Right lobe of liver (tissue), 6 donors: ENCODE measurements at regions not wholly inside any gene's neighbourhood (a gene's known extent, or its start where the extent isn't known, plus 50 kb on each side); places are given as distances from the start of the nearest gene placed in this dataset.

Source experiments
- ATAC-seq, 4 donors: fragments of 200-7000 bp; cut with Tn5 transposase; one replicate each; pipeline ENCODE4 v1.9.1; 2020; ENCODE audit warnings: mild to moderate bottlenecking in 4 of 4, moderate library complexity in 4 of 4
- DNase-seq, 3 donors: peaks; one replicate each; pipeline ENCODE4 v3.0.0-alpha.2; 2020
- H3K27ac ChIP-seq, 3 donors: fragments of 200-600 bp; one replicate each; pipeline ENCODE4 v1.8.0; 2022
- H3K27me3 ChIP-seq, 2 donors: fragments of 200-600 bp; one replicate each; pipeline ENCODE4 v1.8.0; 2022
- H3K36me3 ChIP-seq, 4 donors: fragments of 200-600 bp; sonication (generic) in 1 of 4; one replicate each; pipeline versions ENCODE4 v1.5.1 to v1.8.0; 2017 to 2022; ENCODE audit warnings: control low read depth in 1 of 4
- H3K4me1 ChIP-seq, 4 donors: fragments of 200-600 bp; sonication (generic) in 1 of 4; one replicate each; pipeline versions ENCODE4 v1.5.1 to v1.8.0; 2017 to 2022; ENCODE audit warnings: control low read depth in 1 of 4
- H3K4me3 ChIP-seq, 3 donors: fragments of 200-600 bp; one replicate each; pipeline ENCODE4 v1.8.0; 2022
- H3K9me3 ChIP-seq, 4 donors: fragments of 200-600 bp; sonication (generic) in 1 of 4; one replicate each; pipeline versions ENCODE4 v1.5.1 to v1.8.0; 2017 to 2022; ENCODE audit warnings: control low read depth in 1 of 4
- POLR2A ChIP-seq: fragments of 450-650 bp; IDR thresholded peaks from one replicate; pipeline ENCODE4 v1.6.1; 2017; ENCODE audit warnings: antibody characterized with exemption, mild to moderate bottlenecking
- WGBS: methylation state at CpG from one replicate; pipeline ENCODE4 v1.1.6; 2018; ENCODE audit warnings: low coverage, low lambda C conversion rate; ENCODE audit not compliant: insufficient coverage; ENCODE audit errors: missing lambda C conversion rate; 5-methylcytosine and 5-hydroxymethylcytosine counted together
- intact Hi-C, 2 donors: fragments of 100-400 bp; cut with DNase I; formaldehyde crosslinking; loops; one replicate each; pipeline versions ENCODE4 v1.11.2 to v1.14.1; 2022
- TF ChIP-seq, protein P1 (sequence below), 4 donors: fragments of 200-600 bp in 3 of 4; fragments of 450-650 bp in 1 of 4; IDR thresholded peaks; one replicate each; pipeline versions ENCODE4 v1.5.1 to v1.8.0; 2016 to 2022; ENCODE audit warnings: antibody characterized with exemption in 4 of 4, mild to moderate bottlenecking in 2 of 4
- donor health status: DM: no; HTN: yes; CAD: no.
- donor health status: DM: no; HTN: no; CAD: no.
- donor health status: DM: no; HTN: no; CAD: no.
- donor health status: DM: no; HTN: yes; CAD: no.
- donor health status: DM: no; HTN: yes; CAD: no.

DNA sequence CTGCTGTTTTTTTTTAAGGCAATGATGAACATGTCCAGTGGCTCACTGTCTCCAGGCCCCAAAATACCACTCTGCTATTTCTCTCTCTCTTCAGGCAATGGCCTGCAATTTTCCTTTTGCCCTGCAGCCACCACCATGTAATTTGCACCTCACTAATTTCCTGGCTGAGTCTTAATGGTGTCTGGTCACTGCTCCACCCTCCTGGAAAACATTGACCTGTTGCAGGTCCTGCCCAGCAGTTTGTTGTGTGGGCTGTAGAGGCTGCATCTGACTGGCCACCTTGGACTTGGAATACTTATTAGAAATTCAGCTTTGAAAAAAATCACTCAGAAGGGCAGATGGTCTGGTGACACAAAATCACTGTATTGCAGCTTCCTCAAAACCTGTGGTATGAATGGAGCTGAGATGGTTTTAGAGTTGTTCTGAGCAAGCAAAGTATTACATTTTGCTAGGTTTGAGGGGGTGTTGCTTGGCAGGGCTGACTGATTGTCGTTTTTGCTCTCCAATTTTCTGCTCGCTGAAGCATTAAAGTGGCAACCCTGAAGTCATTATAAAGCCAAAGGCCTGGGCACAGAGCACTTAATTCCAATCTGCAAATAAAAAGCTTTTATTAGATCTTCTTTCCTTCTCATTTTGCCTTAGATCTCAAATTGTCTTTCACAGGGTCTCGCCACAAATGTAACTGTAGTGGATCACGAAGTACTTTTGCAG lies 134.8 kb downstream of the TMEM174 start:
- intact Hi-C loops: no loop called here
- Histone ChIP-seq H3K36me3 (no peaks in the 10 kb centered on the region), H3K9me3 (no peaks in the 10 kb centered on the region), H3K4me1 (peaks cover 0 to 5% (median 0%) of the 10 kb centered on the region in 4 donors), H3K4me3 (no peak overlapping the region), H3K27ac (no peak overlapping the region), H3K27me3 (peaks cover 14 to 20% of the 10 kb centered on the region in 2 donors)
- 30% methylated on average over 4 of the region's 4 CpGs for WGBS
- TF ChIP-seq, protein P1, sequence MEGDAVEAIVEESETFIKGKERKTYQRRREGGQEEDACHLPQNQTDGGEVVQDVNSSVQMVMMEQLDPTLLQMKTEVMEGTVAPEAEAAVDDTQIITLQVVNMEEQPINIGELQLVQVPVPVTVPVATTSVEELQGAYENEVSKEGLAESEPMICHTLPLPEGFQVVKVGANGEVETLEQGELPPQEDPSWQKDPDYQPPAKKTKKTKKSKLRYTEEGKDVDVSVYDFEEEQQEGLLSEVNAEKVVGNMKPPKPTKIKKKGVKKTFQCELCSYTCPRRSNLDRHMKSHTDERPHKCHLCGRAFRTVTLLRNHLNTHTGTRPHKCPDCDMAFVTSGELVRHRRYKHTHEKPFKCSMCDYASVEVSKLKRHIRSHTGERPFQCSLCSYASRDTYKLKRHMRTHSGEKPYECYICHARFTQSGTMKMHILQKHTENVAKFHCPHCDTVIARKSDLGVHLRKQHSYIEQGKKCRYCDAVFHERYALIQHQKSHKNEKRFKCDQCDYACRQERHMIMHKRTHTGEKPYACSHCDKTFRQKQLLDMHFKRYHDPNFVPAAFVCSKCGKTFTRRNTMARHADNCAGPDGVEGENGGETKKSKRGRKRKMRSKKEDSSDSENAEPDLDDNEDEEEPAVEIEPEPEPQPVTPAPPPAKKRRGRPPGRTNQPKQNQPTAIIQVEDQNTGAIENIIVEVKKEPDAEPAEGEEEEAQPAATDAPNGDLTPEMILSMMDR (IDR thresholded peaks at IDR 0.05): no peak
- no peak for TF ChIP-seq POLR2A
- DNase-seq (no peak), ATAC-seq (no peak)

DNA sequence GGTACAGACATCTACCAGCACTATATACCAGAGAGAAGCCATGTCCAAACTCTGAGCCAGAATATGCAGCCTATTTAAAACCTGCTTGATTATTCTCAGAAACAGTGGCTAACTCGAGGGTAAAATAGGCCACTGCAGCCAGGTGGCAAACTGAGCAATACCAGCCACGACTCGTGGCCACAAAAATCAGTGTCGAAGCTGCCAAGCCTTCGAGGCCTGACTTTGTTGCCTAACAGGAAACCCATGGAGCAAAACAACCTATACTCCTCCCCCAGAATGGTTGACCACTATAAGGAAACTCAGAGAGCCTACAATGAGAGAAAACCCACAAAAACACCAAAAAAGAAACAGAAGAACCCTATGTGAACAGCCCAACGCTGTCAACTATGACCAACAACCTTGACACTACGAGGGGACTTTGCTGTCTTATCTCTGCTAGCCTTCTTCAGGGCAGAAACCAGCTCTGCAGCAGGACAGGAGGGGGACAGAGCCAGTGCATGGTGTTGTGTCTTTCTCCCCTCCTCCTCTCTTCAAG lies 133.8 kb downstream of the TMEM174 start:
- DNase-seq (no peak), ATAC-seq (no peak)
- Histone ChIP-seq H3K9me3 (no peaks in the 10 kb centered on the region), H3K27ac (no peak overlapping the region), H3K27me3 (peaks cover 14 to 24% of the 10 kb centered on the region in 2 donors), H3K4me3 (no peak overlapping the region), H3K4me1 (peaks cover 0 to 5% (median 0%) of the 10 kb centered on the region in 4 donors), H3K36me3 (no peaks in the 10 kb centered on the region)
- 23% methylated on average over 7 of the region's 7 CpGs for WGBS
- TF ChIP-seq POLR2A: no peak
- TF ChIP-seq, protein P1 (IDR thresholded peaks at IDR 0.05): no peak
- intact Hi-C loops: no loop called here

DNA sequence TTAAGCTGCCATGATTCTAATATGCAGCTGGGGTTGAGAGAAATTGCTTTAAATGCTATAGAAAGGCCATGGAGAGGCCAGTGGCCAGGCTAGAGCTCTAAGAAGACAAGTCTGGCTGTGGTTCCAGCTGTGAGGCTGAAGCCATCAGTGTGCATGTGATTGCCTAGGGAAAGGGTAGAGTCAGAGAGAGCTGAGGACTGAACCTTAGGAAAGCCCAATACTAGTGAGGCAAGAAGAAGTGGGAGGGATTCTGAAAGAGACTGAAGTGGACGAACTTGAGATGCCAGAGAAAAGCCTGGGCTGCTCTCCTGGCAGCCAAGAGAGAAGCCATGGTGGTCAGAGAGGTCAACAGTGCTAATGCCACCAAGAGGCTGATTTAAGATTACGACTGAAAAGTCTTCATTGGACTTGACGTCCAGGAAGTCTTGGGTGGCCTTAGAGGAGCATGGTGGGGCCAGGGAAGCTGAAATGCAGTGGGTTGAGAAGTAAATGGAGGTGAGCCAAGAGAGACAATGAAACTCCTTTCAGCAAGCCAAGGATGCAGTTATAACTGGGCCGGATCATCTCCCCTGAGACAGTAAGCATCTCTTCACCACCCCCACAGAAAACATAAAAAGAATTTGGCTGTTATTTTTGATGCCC lies 133.2 kb downstream of the TMEM174 start:
- H3K27me3 ChIP-seq: peaks cover 14 to 21% of the 10 kb centered on the region in 2 donors
- 50% methylated on average over 4 of the region's 4 CpGs for WGBS

DNA sequence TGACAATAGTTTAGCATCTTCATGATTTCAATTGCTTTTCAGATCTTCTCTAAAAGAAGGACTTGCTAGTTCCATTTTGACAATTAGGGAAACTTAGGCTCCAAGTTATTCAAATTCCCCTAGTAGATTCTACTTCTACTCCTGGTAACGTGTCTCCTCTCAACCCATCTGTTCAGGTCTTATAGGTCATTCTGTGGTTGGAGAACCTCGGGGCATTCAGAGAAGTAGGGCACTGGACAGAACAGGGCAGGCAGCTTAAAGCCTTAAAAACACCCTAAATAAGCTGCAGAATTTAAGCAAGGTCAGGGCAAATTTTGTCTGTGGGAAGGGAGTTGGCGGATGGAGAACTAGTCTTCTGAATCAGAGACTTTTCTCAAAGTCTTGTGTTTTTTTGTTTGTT lies 132.4 kb downstream of the TMEM174 start:
- no peaks in the 10 kb centered on the region for H3K9me3 ChIP-seq
- WGBS: 66% methylated on average over 3 of the region's 3 CpGs
- intact Hi-C loops: no loop called here
- H3K4me1 ChIP-seq: peaks cover 0 to 5% (median 0%) of the 10 kb centered on the region in 4 donors
- no peak for ATAC-seq
- no peak overlapping the region for H3K4me3 ChIP-seq
- no peak for TF ChIP-seq POLR2A
- TF ChIP-seq, protein P1 (IDR thresholded peaks at IDR 0.05): no peak
- H3K27me3 ChIP-seq: peaks cover 18 to 27% of the 10 kb centered on the region in 2 donors
- no peak for DNase-seq
- H3K27ac ChIP-seq: no peak overlapping the region
- no peaks in the 10 kb centered on the region for H3K36me3 ChIP-seq

More for the DNA sequence above, 133.2 kb downstream of the TMEM174 start:
- ATAC-seq: no peak
- Histone ChIP-seq H3K36me3 (no peaks in the 10 kb centered on the region), H3K4me3 (no peak overlapping the region), H3K9me3 (no peaks in the 10 kb centered on the region), H3K4me1 (peaks cover 0 to 5% (median 0%) of the 10 kb centered on the region in 4 donors), H3K27ac (no peak overlapping the region)
- TF ChIP-seq, protein P1 (IDR thresholded peaks at IDR 0.05): no peak
- no peak for TF ChIP-seq POLR2A
- intact Hi-C loops: no loop called here
- DNase-seq: no peak
